Prostate gland (tissue), 2 donors: ENCODE measurements at regions not wholly inside any gene's neighbourhood (a gene's known extent, or its start where the extent isn't known, plus 50 kb on each side); places are given as distances from the start of the nearest gene placed in this dataset.

Experiments used
- DNase-seq: peaks from one replicate; pipeline ENCODE4 v3.0.0-alpha.2; 2019; ENCODE audit warnings: low spot score
- H3K27ac ChIP-seq, 2 donors: fragments of 200-600 bp; sonication (generic); 2 replicates each; pipeline ENCODE4 v1.5.1; 2017 to 2019
- H3K27me3 ChIP-seq: fragments of 200-600 bp; sonication (generic); replicated peaks from 2 replicates; pipeline ENCODE4 v1.5.1; 2019; ENCODE audit not compliant: insufficient read depth
- H3K36me3 ChIP-seq, 2 donors: fragments of 200-600 bp; sonication (generic); 1 replicate in 1 of 2; 2 replicates in 1 of 2; pipeline versions ENCODE4 v1.5.1 to v1.8.1; 2017 to 2019
- H3K4me1 ChIP-seq: fragments of 200-600 bp; sonication (generic); replicated peaks from 2 replicates; pipeline ENCODE4 v1.5.1; 2019
- H3K4me3 ChIP-seq, 2 donors: fragments of 200-600 bp; sonication (generic); 2 replicates each; pipeline ENCODE4 v1.5.1; 2017 to 2019
- H3K9me3 ChIP-seq: fragments of 200-600 bp; sonication (generic); 2 replicates; pipeline ENCODE4 v1.5.1; 2017
- POLR2A ChIP-seq: fragments of 450-650 bp; IDR thresholded peaks from one replicate; pipeline ENCODE4 v1.6.1; 2016; ENCODE audit warnings: antibody characterized with exemption, mild to moderate bottlenecking
- POLR2AphosphoS5 ChIP-seq: sonication (generic); formaldehyde crosslinking; IDR thresholded peaks from one replicate; pipeline ENCODE4 v1.6.1; 2017; ENCODE audit warnings: antibody characterized with exemption
- WGBS: methylation state at CpG from one replicate; pipeline ENCODE4 v1.1.5; 2018; 5-methylcytosine and 5-hydroxymethylcytosine counted together
- intact Hi-C: fragments of 100-400 bp; cut with DNase I; formaldehyde crosslinking; loops from one replicate; pipeline ENCODE4 v1.14.2; 2022
- TF ChIP-seq, protein P1 (sequence below), 4 experiments: fragments of 200-600 bp in 2 of 4; fragments of 450-650 bp in 2 of 4; sonication (generic) in 2 of 4; IDR thresholded peaks; 1 replicate in 3 of 4; 2 replicates in 1 of 4; pipeline ENCODE4 v1.5.1; 2016 to 2019; ENCODE audit warnings: antibody characterized with exemption in 4 of 4, mild to moderate bottlenecking in 2 of 4, moderate library complexity in 2 of 4

DNA sequence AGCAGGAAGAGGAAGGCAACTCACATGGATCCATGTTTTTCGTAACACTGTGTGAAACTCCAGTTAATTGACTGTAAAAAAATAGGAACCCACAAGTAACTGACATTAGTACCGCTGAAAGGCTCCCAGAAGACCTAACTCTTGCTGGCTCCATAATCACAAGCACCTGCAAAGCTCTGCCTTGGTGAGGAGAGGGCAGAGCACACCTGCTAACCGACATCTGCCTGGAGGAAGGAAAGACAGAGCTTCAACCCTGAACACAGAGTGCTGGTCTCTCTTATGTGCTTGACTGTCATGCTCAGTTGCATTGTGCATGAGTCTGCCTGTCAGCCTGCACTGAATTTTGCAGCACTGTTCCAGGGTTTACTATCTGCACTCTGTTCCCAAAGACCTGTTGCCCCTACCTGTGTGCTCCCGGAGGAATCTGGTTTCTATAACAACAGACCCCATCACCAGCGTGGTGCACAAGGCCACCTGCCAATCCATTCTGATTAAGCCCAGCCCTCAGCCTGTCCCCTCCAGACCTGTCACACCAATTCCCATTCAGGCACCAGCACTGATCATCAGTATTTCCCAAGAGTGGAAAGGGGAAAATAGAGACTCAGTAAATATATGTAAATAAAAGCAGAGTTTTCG lies 63.1 kb upstream of the ANKRD1 start:
- WGBS, result 83% methylated on average over 6 of the region's 6 CpGs
- no peak for DNase-seq

DNA sequence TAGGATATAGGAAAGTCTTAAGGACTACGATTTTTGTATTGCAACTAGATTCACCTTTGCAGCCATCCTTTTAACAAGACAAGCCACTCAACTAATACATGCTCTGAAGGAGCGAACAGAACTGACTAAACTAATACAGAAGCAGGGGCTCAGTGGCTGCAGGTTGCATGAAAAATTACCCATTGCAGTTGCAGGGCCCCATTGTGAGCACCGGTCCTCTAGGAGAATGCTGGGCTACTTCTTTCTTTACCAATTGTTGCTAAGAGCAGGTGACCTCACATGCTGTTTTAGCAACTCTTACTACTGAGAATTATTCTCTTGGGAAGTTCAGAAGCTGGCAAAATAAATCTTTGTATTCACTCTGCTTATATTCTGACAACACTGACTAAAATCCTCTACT lies 64.0 kb upstream of the ANKRD1 start:
- Histone ChIP-seq H3K9me3 (no peaks in the 10 kb centered on the region), H3K27ac (no peak overlapping the region), H3K4me1 (no peaks in the 10 kb centered on the region), H3K36me3 (no peaks in the 10 kb centered on the region), H3K27me3 (no peaks in the 10 kb centered on the region), H3K4me3 (no peak overlapping the region)
- WGBS, result 89% methylated on average over 3 of the region's 3 CpGs
- DNase-seq, result no peak
- intact Hi-C loops, result no loop called here
- TF ChIP-seq POLR2A (no peak), POLR2AphosphoS5 (no peak)
- TF ChIP-seq, protein P1, sequence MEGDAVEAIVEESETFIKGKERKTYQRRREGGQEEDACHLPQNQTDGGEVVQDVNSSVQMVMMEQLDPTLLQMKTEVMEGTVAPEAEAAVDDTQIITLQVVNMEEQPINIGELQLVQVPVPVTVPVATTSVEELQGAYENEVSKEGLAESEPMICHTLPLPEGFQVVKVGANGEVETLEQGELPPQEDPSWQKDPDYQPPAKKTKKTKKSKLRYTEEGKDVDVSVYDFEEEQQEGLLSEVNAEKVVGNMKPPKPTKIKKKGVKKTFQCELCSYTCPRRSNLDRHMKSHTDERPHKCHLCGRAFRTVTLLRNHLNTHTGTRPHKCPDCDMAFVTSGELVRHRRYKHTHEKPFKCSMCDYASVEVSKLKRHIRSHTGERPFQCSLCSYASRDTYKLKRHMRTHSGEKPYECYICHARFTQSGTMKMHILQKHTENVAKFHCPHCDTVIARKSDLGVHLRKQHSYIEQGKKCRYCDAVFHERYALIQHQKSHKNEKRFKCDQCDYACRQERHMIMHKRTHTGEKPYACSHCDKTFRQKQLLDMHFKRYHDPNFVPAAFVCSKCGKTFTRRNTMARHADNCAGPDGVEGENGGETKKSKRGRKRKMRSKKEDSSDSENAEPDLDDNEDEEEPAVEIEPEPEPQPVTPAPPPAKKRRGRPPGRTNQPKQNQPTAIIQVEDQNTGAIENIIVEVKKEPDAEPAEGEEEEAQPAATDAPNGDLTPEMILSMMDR (IDR thresholded peaks at IDR 0.05), result no peak

More for the DNA sequence above, 63.1 kb upstream of the ANKRD1 start:
- Histone ChIP-seq H3K36me3 (no peaks in the 10 kb centered on the region), H3K4me3 (no peak overlapping the region), H3K4me1 (no peaks in the 10 kb centered on the region), H3K27ac (no peak overlapping the region), H3K9me3 (no peaks in the 10 kb centered on the region), H3K27me3 (no peaks in the 10 kb centered on the region)
- TF ChIP-seq POLR2AphosphoS5, result no peak
- TF ChIP-seq POLR2A, result no peak
- TF ChIP-seq, protein P1 (IDR thresholded peaks at IDR 0.05), result no peak
- intact Hi-C loops, result no loop called here

DNA sequence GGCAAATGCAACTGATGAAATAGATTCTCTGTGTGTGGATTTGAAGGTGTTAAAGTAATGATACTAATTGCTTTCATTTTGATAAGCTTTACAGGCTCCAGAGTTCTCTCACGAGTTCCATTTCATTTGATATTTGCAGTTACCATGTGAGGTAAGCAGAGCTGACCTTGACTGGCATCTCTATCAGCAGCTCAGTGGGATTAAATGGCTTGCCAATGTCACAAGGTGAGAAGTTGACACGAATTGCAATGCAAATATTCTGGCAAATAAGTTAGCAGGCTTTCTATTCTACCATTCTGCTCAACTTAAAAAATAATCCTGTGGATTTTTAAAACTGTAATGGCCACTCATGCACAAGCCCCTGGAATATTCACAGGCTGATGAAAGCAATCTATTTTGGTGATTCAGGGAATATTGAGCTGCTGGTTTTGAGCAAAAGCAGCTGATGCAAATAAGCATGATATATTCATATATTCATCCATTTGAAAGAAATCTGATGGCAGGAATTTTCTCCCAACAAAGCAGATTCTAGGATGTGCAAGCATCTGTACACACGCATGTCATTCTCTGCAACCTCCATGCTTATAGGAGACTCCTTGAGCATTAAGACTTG lies 64.5 kb upstream of the ANKRD1 start:
- Histone ChIP-seq H3K4me3 (no peak overlapping the region), H3K27me3 (no peaks in the 10 kb centered on the region), H3K36me3 (no peaks in the 10 kb centered on the region), H3K4me1 (no peaks in the 10 kb centered on the region), H3K9me3 (no peaks in the 10 kb centered on the region), H3K27ac (no peak overlapping the region)
- TF ChIP-seq POLR2AphosphoS5, result no peak
- TF ChIP-seq, protein P1 (IDR thresholded peaks at IDR 0.05), result no peak
- no peak for DNase-seq
- WGBS, result 52% methylated on average over 3 of the region's 3 CpGs
- intact Hi-C loops, result no loop called here

DNA sequence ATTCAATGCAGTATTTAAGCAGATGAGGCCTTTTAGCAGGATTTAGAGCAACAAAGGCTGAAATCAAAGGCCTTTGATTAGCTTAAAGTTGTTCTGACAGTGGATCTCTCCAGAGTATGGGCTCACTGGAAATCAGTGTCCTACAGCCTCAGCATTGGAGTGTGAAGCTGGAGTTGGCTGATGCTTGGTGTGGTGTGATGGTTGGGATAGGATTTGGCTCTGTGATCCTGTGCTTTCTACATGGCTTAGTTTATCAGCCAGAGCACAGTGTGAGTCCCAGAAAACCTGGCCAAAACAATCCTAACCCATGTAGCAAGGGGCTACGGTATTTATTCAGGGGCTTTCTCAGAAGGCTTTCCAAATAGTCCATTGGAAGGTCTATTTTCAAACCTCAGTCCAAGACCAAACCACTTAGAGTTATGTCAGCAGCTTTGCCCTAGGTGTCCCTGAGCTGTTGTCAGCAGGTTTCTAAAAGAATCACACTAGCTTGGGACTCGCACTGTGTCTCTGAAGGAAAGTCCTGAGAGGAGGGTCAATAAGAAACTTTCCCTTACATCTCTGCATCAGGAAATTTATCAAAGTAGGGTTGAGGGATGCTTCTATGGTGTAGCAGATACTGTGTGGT lies 65.4 kb upstream of the ANKRD1 start:
- no peak overlapping the region for H3K27ac ChIP-seq
- no peaks in the 10 kb centered on the region for H3K9me3 ChIP-seq
- no peaks in the 10 kb centered on the region for H3K4me1 ChIP-seq
- no peak for DNase-seq
- intact Hi-C loops, result no loop called here
- no peaks in the 10 kb centered on the region for H3K36me3 ChIP-seq
- TF ChIP-seq POLR2A, result no peak
- TF ChIP-seq POLR2AphosphoS5, result no peak
- TF ChIP-seq, protein P1 (IDR thresholded peaks at IDR 0.05), result no peak
- WGBS, result 72% methylated on average over 2 of the region's 2 CpGs
- H3K27me3 ChIP-seq, result no peaks in the 10 kb centered on the region
- no peak overlapping the region for H3K4me3 ChIP-seq

DNA sequence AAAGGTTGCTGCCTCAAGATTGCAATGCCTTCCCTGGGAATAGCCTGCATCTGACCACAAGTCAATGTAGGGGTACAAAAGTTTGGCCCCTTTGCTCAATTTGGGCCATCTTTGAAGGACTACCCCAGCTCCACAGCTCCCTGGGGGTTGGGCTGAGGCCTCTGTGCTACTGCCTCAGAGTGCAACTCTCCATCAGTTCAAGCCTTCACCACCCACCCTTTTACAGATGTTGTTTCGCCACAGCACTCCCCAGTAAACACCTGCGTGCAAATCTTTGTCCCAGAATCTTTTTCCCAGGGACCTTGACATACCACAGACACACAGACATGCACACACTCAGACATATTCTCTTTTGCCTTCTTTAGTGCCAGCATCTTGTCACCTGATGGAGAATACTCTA lies 66.0 kb upstream of the ANKRD1 start:
- TF ChIP-seq, protein P1 (IDR thresholded peaks at IDR 0.05), result no peak
- TF ChIP-seq POLR2A, result no peak
- TF ChIP-seq POLR2AphosphoS5, result no peak
- Histone ChIP-seq H3K4me1 (no peaks in the 10 kb centered on the region), H3K9me3 (no peaks in the 10 kb centered on the region), H3K27ac (no peak overlapping the region), H3K27me3 (no peaks in the 10 kb centered on the region), H3K36me3 (no peaks in the 10 kb centered on the region), H3K4me3 (no peak overlapping the region)
- 100% methylated on average over 2 of the region's 2 CpGs for WGBS
- DNase-seq, result no peak
- intact Hi-C loops, result no loop called here
